ENCODE measurements at regions not wholly inside any gene's neighbourhood (a gene's known extent, or its start where the extent isn't known, plus 50 kb on each side); places are given as distances from the start of the nearest gene placed in this dataset.

- BruUV-seq (replicated peaks), result no TSS peak
- H3K4me1 ChIP-seq (ENCODE audit: control insufficient read depth in 1 of 2, insufficient read depth in 2 of 2, low read length in 2 of 2), result no peaks in the 10 kb centered on the region
- ChIA-PET CTCF (no interaction called here), POLR2A (no interaction called here), RAD21 (ENCODE audit: low non-redundant PET in 1 of 2, low total read pairs in 2 of 2, uncharacterized antibody in 2 of 2, unreplicated experiment in 2 of 2) (no interaction called here)
- TF ChIP-seq JUND (IDR thresholded peaks at IDR 0.05), result no peak
- no peak for TF ChIP-seq TCF7L2 (IDR thresholded peaks at IDR 0.05; ENCODE audit: borderline replicate concordance, extremely low read depth, insufficient read depth, insufficient read length)
- TF ChIP-seq CEBPB (IDR thresholded peaks at IDR 0.05; ENCODE audit: low read depth), result no peak
- TF ChIP-seq ELF1 (IDR thresholded peaks at IDR 0.05; ENCODE audit: borderline replicate concordance, low read depth), result no peak
- TF ChIP-seq MAX (IDR thresholded peaks at IDR 0.05), result no peak
- TF ChIP-seq YY1 (IDR thresholded peaks at IDR 0.05; ENCODE audit: extremely low read depth, insufficient replicate concordance, low read depth, low read length), result no peak
- TF ChIP-seq EZH2phosphoT487 (IDR thresholded peaks at IDR 0.05; ENCODE audit: borderline replicate concordance), result no peak
- H3K27ac ChIP-seq (ENCODE audit: low read depth, low read length), result no peak overlapping the region
- no peaks in the 10 kb centered on the region for H4K20me1 ChIP-seq (ENCODE audit: insufficient read depth)
- H3K9me3 ChIP-seq (ENCODE audit: control insufficient read depth in 1 of 2, insufficient read depth in 1 of 2, low read depth in 1 of 2, low read length in 2 of 2), result peaks cover 4 to 24% of the 10 kb centered on the region in 2 experiments; a peak in 2 of 4 replicates
- no peaks in the 10 kb centered on the region for H3K36me3 ChIP-seq (ENCODE audit: control insufficient read depth in 1 of 2, insufficient read depth in 2 of 2, low read length in 2 of 2)
- H2AFZ ChIP-seq (ENCODE audit: low read depth, low read length, poor library complexity, severe bottlenecking), result no peak overlapping the region
- H3K9me2 ChIP-seq (ENCODE audit: insufficient read depth), result no peaks in the 10 kb centered on the region
- H3K79me2 ChIP-seq (ENCODE audit: insufficient read depth, low read length), result no peaks in the 10 kb centered on the region
- H3K27me3 ChIP-seq (ENCODE audit: insufficient read depth, low read length), result no peaks in the 10 kb centered on the region
- no peak overlapping the region for H3K4me3 ChIP-seq (replicated peaks in 1 of 2; ENCODE audit: low read depth in 1 of 2, low read length in 2 of 2)
- no peak overlapping the region for H3K9ac ChIP-seq (ENCODE audit: low read length)
- ATAC-seq (no peak), DNase-seq (ENCODE audit: low read depth, low spot score) (no peak)
- intact Hi-C loops (cut with micrococcal nuclease), result no loop called here
- no peak overlapping the region for H3K4me2 ChIP-seq (ENCODE audit: low read length)
Measured at GRCh38 chr5:2651116-2651515, 100.4 kb downstream of the IRX2 start.

- no peak overlapping the region for H3K4me2 ChIP-seq (ENCODE audit: low read length)
- H3K9me3 ChIP-seq (ENCODE audit: control insufficient read depth in 1 of 2, insufficient read depth in 1 of 2, low read depth in 1 of 2, low read length in 2 of 2), result peaks cover 9 to 22% of the 10 kb centered on the region in 2 experiments; a peak in 2 of 4 replicates
- POLR2A ChIA-PET, result no interaction called here
- TF ChIP-seq CTCF (IDR thresholded peaks at IDR 0.05 in 2 of 3, conservative IDR thresholded peaks at IDR 0.05 in 1 of 3; ENCODE audit: borderline replicate concordance in 1 of 3, insufficient read depth in 1 of 3, low read depth in 2 of 3, low read length in 2 of 3), result no peak
- H3K4me3 ChIP-seq (replicated peaks in 1 of 2; ENCODE audit: low read depth in 1 of 2, low read length in 2 of 2), result no peak overlapping the region
- no peaks in the 10 kb centered on the region for H3K27me3 ChIP-seq (ENCODE audit: insufficient read depth, low read length)
- intact Hi-C loops (cut with micrococcal nuclease), result no loop called here
- no peak overlapping the region for H3K27ac ChIP-seq (ENCODE audit: low read depth, low read length)
- H3K36me3 ChIP-seq (ENCODE audit: control insufficient read depth in 1 of 2, insufficient read depth in 2 of 2, low read length in 2 of 2), result no peaks in the 10 kb centered on the region
- H2AFZ ChIP-seq (ENCODE audit: low read depth, low read length, poor library complexity, severe bottlenecking), result no peak overlapping the region
- DNase-seq (ENCODE audit: low read depth, low spot score), result no peak
- H3K9me2 ChIP-seq (ENCODE audit: insufficient read depth), result no peaks in the 10 kb centered on the region
- no peaks in the 10 kb centered on the region for H4K20me1 ChIP-seq (ENCODE audit: insufficient read depth)
- no peak for ATAC-seq
- RAD21 ChIA-PET (ENCODE audit: low non-redundant PET in 1 of 2, low total read pairs in 2 of 2, uncharacterized antibody in 2 of 2, unreplicated experiment in 2 of 2), result no interaction called here
- no peaks in the 10 kb centered on the region for H3K4me1 ChIP-seq (ENCODE audit: control insufficient read depth in 1 of 2, insufficient read depth in 2 of 2, low read length in 2 of 2)
- BruUV-seq (replicated peaks), result no TSS peak
- H3K79me2 ChIP-seq (ENCODE audit: insufficient read depth, low read length), result no peaks in the 10 kb centered on the region
- H3K9ac ChIP-seq (ENCODE audit: low read length), result no peak overlapping the region
- CTCF ChIA-PET, result no interaction called here
Measured at GRCh38 chr5:2642684-2643345, 108.7 kb downstream of the IRX2 start.

Measured in HCT116 (cell line).